Colonic mucosa (tissue), 4 donors: ENCODE measurements at regions not wholly inside any gene's neighbourhood (a gene's known extent, or its start where the extent isn't known, plus 50 kb on each side); places are given as distances from the start of the nearest gene placed in this dataset.

Experiments
- DNase-seq: peaks from one replicate; pipeline ENCODE4 v3.0.0-alpha.2; 2020
- H3K27ac ChIP-seq: fragments of 200-600 bp; one replicate; pipeline ENCODE4 v1.8.0; 2021
- H3K27me3 ChIP-seq: fragments of 200-600 bp; one replicate; pipeline ENCODE4 v1.8.0; 2021
- H3K36me3 ChIP-seq: fragments of 200-600 bp; one replicate; pipeline ENCODE4 v1.8.0; 2021
- H3K4me1 ChIP-seq: fragments of 200-600 bp; one replicate; pipeline ENCODE4 v1.8.0; 2021; ENCODE audit warnings: mild to moderate bottlenecking
- H3K4me3 ChIP-seq: fragments of 200-600 bp; one replicate; pipeline ENCODE4 v1.8.0; 2021
- H3K9ac ChIP-seq, 2 donors: one replicate each; pipeline ENCODE4 v1.7.0; 2013; ENCODE audit warnings: control low read depth in 2 of 2, low read depth in 2 of 2, low read length in 2 of 2
- H3K9me3 ChIP-seq: fragments of 200-600 bp; one replicate; pipeline ENCODE4 v1.8.0; 2021
- CTCF ChIP-seq: fragments of 200-600 bp; IDR thresholded peaks from one replicate; pipeline ENCODE4 v1.8.0; 2022; ENCODE audit warnings: antibody characterized with exemption, mild to moderate bottlenecking
- intact Hi-C: fragments of 100-400 bp; cut with DNase I; formaldehyde crosslinking; loops from one replicate; pipeline ENCODE4 v1.14.1; 2022
- donor health status: healthy.
- donor health status: DM: no; HTN: no; CAD: no.
- donor health status: DM: no; HTN: no; CAD: no.

- intact Hi-C loops, result no loop called here
- TF ChIP-seq CTCF, result no peak
These were observed 256.6 kb upstream of the NOCT start for GRCh38 chr4:138758876-138759553.

GRCh38 chr4:138758196-138758595 lies 257.4 kb upstream of the NOCT start:
- TF ChIP-seq CTCF, result no peak
- H3K9ac ChIP-seq, result no peak overlapping the region
- no peaks in the 10 kb centered on the region for H3K9me3 ChIP-seq
- H3K27me3 ChIP-seq, result no peaks in the 10 kb centered on the region
- intact Hi-C loops, result no loop called here
- H3K4me1 ChIP-seq, result no peaks in the 10 kb centered on the region
- DNase-seq, result no peak
- no peaks in the 10 kb centered on the region for H3K36me3 ChIP-seq
- H3K27ac ChIP-seq, result no peak overlapping the region
- no peak overlapping the region for H3K4me3 ChIP-seq

More at GRCh38 chr4:138758876-138759553, 256.6 kb upstream of the NOCT start:
- no peaks in the 10 kb centered on the region for H3K4me1 ChIP-seq
- H3K9ac ChIP-seq, result no peak overlapping the region
- no peak overlapping the region for H3K4me3 ChIP-seq
- H3K27me3 ChIP-seq, result no peaks in the 10 kb centered on the region
- H3K9me3 ChIP-seq, result no peaks in the 10 kb centered on the region
- no peak for DNase-seq
- no peak overlapping the region for H3K27ac ChIP-seq
- no peaks in the 10 kb centered on the region for H3K36me3 ChIP-seq

GRCh38 chr4:138757432-138757831 lies 258.1 kb upstream of the NOCT start:
- no peaks in the 10 kb centered on the region for H3K4me1 ChIP-seq
- no peak for DNase-seq
- intact Hi-C loops, result no loop called here
- H3K27ac ChIP-seq, result no peak overlapping the region
- H3K9ac ChIP-seq, result no peak overlapping the region
- H3K36me3 ChIP-seq, result no peaks in the 10 kb centered on the region
- no peaks in the 10 kb centered on the region for H3K9me3 ChIP-seq
- no peak for TF ChIP-seq CTCF
- no peaks in the 10 kb centered on the region for H3K27me3 ChIP-seq
- no peak overlapping the region for H3K4me3 ChIP-seq

GRCh38 chr4:138756519-138756918 lies 259.1 kb upstream of the NOCT start:
- no peak for TF ChIP-seq CTCF
- DNase-seq, result no peak
- Histone ChIP-seq H3K9ac (no peak overlapping the region), H3K36me3 (no peaks in the 10 kb centered on the region), H3K27ac (no peak overlapping the region), H3K4me1 (no peaks in the 10 kb centered on the region), H3K27me3 (no peaks in the 10 kb centered on the region), H3K9me3 (no peaks in the 10 kb centered on the region), H3K4me3 (no peak overlapping the region)
- intact Hi-C loops, result no loop called here

GRCh38 chr4:138751309-138751708 lies 264.3 kb upstream of the NOCT start:
- Histone ChIP-seq H3K27me3 (no peaks in the 10 kb centered on the region), H3K27ac (no peak overlapping the region), H3K9me3 (no peaks in the 10 kb centered on the region), H3K4me3 (no peak overlapping the region), H3K9ac (no peak overlapping the region), H3K36me3 (no peaks in the 10 kb centered on the region), H3K4me1 (no peaks in the 10 kb centered on the region)
- intact Hi-C loops, result no loop called here
- TF ChIP-seq CTCF, result no peak
- DNase-seq, result no peak
